SU-DHL-6 (cell line): ENCODE measurements at regions not wholly inside any gene's neighbourhood (a gene's known extent, or its start where the extent isn't known, plus 50 kb on each side); places are given as distances from the start of the nearest gene placed in this dataset.

Experiments used
- H2AFZ ChIP-seq: fragments of 200-600 bp; sonication (generic); 2 replicates; pipeline ENCODE4 v1.6.1; 2014; ENCODE audit warnings: low read depth, mild to moderate bottlenecking, moderate library complexity, mixed read lengths, antibody characterized with exemption, low read length; ENCODE audit not compliant: severe bottlenecking
- H3F3A ChIP-seq: fragments of 200-600 bp; shearing (Covaris generic); 2 replicates; pipeline ENCODE4 v1.6.0; 2016; ENCODE audit warnings: antibody characterized with exemption, mild to moderate bottlenecking; ENCODE audit not compliant: insufficient read depth
- H3K27ac ChIP-seq: fragments of 200-600 bp; sonication (generic); 2 replicates; pipeline ENCODE4 v1.5.1; 2016; ENCODE audit warnings: low read depth, mild to moderate bottlenecking, low read length, moderate library complexity, mixed read lengths
- H3K27me3 ChIP-seq: fragments of 200-600 bp; sonication (generic), shearing (Covaris generic); 2 replicates; pipeline ENCODE4 v1.6.0; 2014; ENCODE audit warnings: mild to moderate bottlenecking, low read length
- H3K36me3 ChIP-seq: fragments of 200-600 bp; sonication (generic); 2 replicates; pipeline ENCODE4 v1.6.1; 2014; ENCODE audit warnings: mild to moderate bottlenecking, low read length, mixed read lengths
- H3K4me2 ChIP-seq: fragments of 300-600, 200-600 bp; shearing (Covaris generic), sonication (generic); 2 replicates; pipeline ENCODE4 v1.6.0; 2014; ENCODE audit warnings: low read length, low read depth, mild to moderate bottlenecking; ENCODE audit not compliant: poor library complexity, severe bottlenecking
- H3K4me3 ChIP-seq: fragments of 200-600 bp; sonication (generic); 2 replicates; pipeline ENCODE4 v1.5.1; 2014; ENCODE audit warnings: antibody characterized with exemption, low read length, mild to moderate bottlenecking, mixed read lengths; ENCODE audit not compliant: insufficient read depth, poor library complexity, severe bottlenecking
- H3K79me2 ChIP-seq: fragments of 200-600 bp; sonication (generic); 2 replicates; pipeline ENCODE4 v1.6.1; 2014; ENCODE audit warnings: mild to moderate bottlenecking, low read length, moderate library complexity; ENCODE audit not compliant: insufficient read depth
- H3K9ac ChIP-seq: fragments of 200-600 bp; sonication (generic); 2 replicates; pipeline ENCODE4 v1.7.0; 2014; ENCODE audit warnings: mild to moderate bottlenecking, low read length
- H3K9me2 ChIP-seq: fragments of 200-600 bp; sonication (generic); replicated peaks from 2 replicates; pipeline ENCODE4 v1.6.1; 2014; ENCODE audit warnings: low read length; ENCODE audit not compliant: insufficient read depth
- H3K9me3 ChIP-seq: fragments of 200-600 bp; sonication (generic); 2 replicates; pipeline ENCODE4 v1.6.1; 2014; ENCODE audit warnings: low read length, mixed read lengths; ENCODE audit not compliant: insufficient read depth
- H4K20me1 ChIP-seq: fragments of 200-600 bp; sonication (generic); 2 replicates; pipeline ENCODE4 v1.6.1; 2014; ENCODE audit warnings: low read depth, mild to moderate bottlenecking, antibody characterized with exemption, low read length, moderate library complexity, mixed read lengths
- CTCF ChIP-seq: fragments of 200-600 bp; sonication (generic); IDR thresholded peaks from one replicate; pipeline ENCODE4 v1.5.1; 2017; ENCODE audit warnings: antibody characterized with exemption, mild to moderate bottlenecking, low read length, moderate library complexity; ENCODE audit not compliant: insufficient read depth, poor library complexity, severe bottlenecking
- EZH2phosphoT487 ChIP-seq: fragments of 200-600 bp; sonication (generic), shearing (Covaris generic); conservative IDR thresholded peaks from 2 replicates; pipeline ENCODE4 v1.6.1; 2018; ENCODE audit warnings: mild to moderate bottlenecking, antibody characterized with exemption, low read length, moderate library complexity, mixed read lengths

- Histone ChIP-seq H3K9me3 (no peaks in the 10 kb centered on the region), H3K4me2 (no peak overlapping the region), H3K36me3 (no peaks in the 10 kb centered on the region), H3K27me3 (no peaks in the 10 kb centered on the region), H3K9ac (no peak overlapping the region), H3K9me2 (no peaks in the 10 kb centered on the region), H2AFZ (no peak overlapping the region), H4K20me1 (no peaks in the 10 kb centered on the region), H3K4me3 (no peak overlapping the region), H3F3A (no peaks in the 10 kb centered on the region), H3K27ac (no peak overlapping the region), H3K79me2 (no peaks in the 10 kb centered on the region)
- no peak for TF ChIP-seq CTCF
- no peak for TF ChIP-seq EZH2phosphoT487
Observed at GRCh38 chr10:57017356-57018037, 656.4 kb upstream of the ZWINT start.

- Histone ChIP-seq H3K9ac (no peak overlapping the region), H3K79me2 (no peaks in the 10 kb centered on the region), H3K4me2 (no peak overlapping the region), H3K4me3 (no peak overlapping the region), H4K20me1 (no peaks in the 10 kb centered on the region), H3K9me3 (no peaks in the 10 kb centered on the region), H2AFZ (no peak overlapping the region), H3K9me2 (no peaks in the 10 kb centered on the region), H3K27me3 (no peaks in the 10 kb centered on the region), H3K27ac (no peak overlapping the region), H3F3A (no peaks in the 10 kb centered on the region), H3K36me3 (no peaks in the 10 kb centered on the region)
- TF ChIP-seq CTCF, result no peak
- no peak for TF ChIP-seq EZH2phosphoT487
Observed at GRCh38 chr10:57015595-57016318, 654.7 kb upstream of the ZWINT start.

GRCh38 chr10:57015187-57015586 lies 654.1 kb upstream of the ZWINT start:
- no peak overlapping the region for H3K9ac ChIP-seq
- no peaks in the 10 kb centered on the region for H3K27me3 ChIP-seq
- H3K9me2 ChIP-seq, result no peaks in the 10 kb centered on the region
- no peaks in the 10 kb centered on the region for H3K36me3 ChIP-seq
- TF ChIP-seq CTCF (no peak), EZH2phosphoT487 (no peak)
- no peak overlapping the region for H2AFZ ChIP-seq
- H3K4me3 ChIP-seq, result no peak overlapping the region
- no peaks in the 10 kb centered on the region for H3F3A ChIP-seq
- H4K20me1 ChIP-seq, result no peaks in the 10 kb centered on the region
- H3K27ac ChIP-seq, result no peak overlapping the region
- no peak overlapping the region for H3K4me2 ChIP-seq
- no peaks in the 10 kb centered on the region for H3K79me2 ChIP-seq
- no peaks in the 10 kb centered on the region for H3K9me3 ChIP-seq
